ENCODE measurements at regions not wholly inside any gene's neighbourhood (a gene's known extent, or its start where the extent isn't known, plus 50 kb on each side); places are given as distances from the start of the nearest gene placed in this dataset.

DNA sequence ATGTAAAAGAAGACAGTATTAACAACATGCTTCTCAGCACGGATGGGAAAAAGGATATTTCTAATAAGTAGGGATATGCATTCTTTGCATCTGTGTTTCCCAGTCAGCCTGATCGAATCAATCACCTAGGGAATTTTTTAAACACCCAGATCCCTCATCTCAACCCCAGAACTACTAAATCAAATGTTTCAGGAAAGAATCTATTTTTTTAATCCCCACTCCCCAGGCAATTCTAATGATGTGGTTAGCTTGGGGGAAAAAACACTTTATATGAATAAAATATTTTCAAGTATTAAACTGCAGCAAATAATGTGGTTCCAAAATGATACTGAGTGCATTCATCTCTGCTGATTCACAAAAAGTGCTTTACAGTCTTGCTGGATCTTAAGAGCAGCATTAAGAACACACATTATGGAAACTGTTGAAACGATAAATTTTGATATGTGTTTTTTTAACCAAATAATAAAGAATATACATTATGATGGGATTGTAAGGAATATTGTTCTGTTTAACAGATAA is 68.7 kb upstream of the GUCY1A1 start:
- Histone ChIP-seq H3K36me3 (no peaks in the 10 kb centered on the region), H2AFZ (replicated peaks) (no peak overlapping the region), H3K79me2 (ENCODE audit: low read depth) (no peaks in the 10 kb centered on the region), H3K4me2 (no peak overlapping the region), H3F3A (ENCODE audit: low read depth) (no peaks in the 10 kb centered on the region), H3K4me3 (no peak overlapping the region), H3K9ac (no peak overlapping the region), H3K4me1 (peaks cover 11% of the 10 kb centered on the region), H3K27me3 (no peaks in the 10 kb centered on the region), H3K9me3 (ENCODE audit: low read depth) (no peaks in the 10 kb centered on the region), H4K20me1 (ENCODE audit: low read depth) (no peaks in the 10 kb centered on the region), H3K27ac (no peak overlapping the region)
- H3K27ac Mint-ChIP-seq = no peak overlapping the region
- no peak overlapping the region for H3K4me3 Mint-ChIP-seq
- no peaks in the 10 kb centered on the region for H3K36me3 Mint-ChIP-seq
- peaks cover 13% of the 10 kb centered on the region for H3K4me1 Mint-ChIP-seq
- TF ChIP-seq EZH2phosphoT487 (IDR thresholded peaks at IDR 0.05) (no peak), EZH2 (IDR thresholded peaks at IDR 0.05) (no peak)
- TF ChIP-seq, protein P1, sequence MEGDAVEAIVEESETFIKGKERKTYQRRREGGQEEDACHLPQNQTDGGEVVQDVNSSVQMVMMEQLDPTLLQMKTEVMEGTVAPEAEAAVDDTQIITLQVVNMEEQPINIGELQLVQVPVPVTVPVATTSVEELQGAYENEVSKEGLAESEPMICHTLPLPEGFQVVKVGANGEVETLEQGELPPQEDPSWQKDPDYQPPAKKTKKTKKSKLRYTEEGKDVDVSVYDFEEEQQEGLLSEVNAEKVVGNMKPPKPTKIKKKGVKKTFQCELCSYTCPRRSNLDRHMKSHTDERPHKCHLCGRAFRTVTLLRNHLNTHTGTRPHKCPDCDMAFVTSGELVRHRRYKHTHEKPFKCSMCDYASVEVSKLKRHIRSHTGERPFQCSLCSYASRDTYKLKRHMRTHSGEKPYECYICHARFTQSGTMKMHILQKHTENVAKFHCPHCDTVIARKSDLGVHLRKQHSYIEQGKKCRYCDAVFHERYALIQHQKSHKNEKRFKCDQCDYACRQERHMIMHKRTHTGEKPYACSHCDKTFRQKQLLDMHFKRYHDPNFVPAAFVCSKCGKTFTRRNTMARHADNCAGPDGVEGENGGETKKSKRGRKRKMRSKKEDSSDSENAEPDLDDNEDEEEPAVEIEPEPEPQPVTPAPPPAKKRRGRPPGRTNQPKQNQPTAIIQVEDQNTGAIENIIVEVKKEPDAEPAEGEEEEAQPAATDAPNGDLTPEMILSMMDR (IDR thresholded peaks at IDR 0.05) = no peak
- no peaks in the 10 kb centered on the region for H3K9me3 Mint-ChIP-seq
- H3K27me3 Mint-ChIP-seq (ENCODE audit: insufficient read depth, low read depth) = peaks cover 2% of the 10 kb centered on the region
- DNase-seq (ENCODE audit: low spot score) = no peak

DNA sequence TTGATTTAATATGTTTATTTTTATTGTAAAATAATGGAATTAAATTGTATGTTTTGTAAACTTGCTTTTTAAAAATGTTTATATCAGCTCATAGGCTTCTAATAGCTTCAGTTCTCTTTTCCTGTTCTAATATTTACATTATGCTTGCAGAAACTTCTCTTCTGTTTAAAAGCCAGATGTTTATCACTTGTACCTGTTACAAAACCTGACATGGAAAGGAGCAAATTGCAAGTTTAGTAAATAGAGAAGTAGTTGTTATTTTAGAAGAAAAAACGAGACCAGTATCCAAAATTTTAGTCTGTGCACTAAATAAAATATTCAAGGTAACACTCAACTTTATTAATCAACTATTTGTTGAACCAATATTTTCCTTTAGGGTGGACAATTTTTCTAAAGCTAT is 69.4 kb upstream of the GUCY1A1 start:
- no peaks in the 10 kb centered on the region for H3K36me3 Mint-ChIP-seq
- Histone ChIP-seq H3K36me3 (no peaks in the 10 kb centered on the region), H4K20me1 (ENCODE audit: low read depth) (no peaks in the 10 kb centered on the region), H3K9ac (no peak overlapping the region), H3K9me3 (ENCODE audit: low read depth) (no peaks in the 10 kb centered on the region), H3K27me3 (no peaks in the 10 kb centered on the region), H3F3A (ENCODE audit: low read depth) (no peaks in the 10 kb centered on the region), H2AFZ (replicated peaks) (no peak overlapping the region), H3K4me3 (no peak overlapping the region), H3K79me2 (ENCODE audit: low read depth) (no peaks in the 10 kb centered on the region), H3K27ac (no peak overlapping the region), H3K4me2 (no peak overlapping the region), H3K4me1 (peaks cover 14% of the 10 kb centered on the region)
- peaks cover 2% of the 10 kb centered on the region for H3K27me3 Mint-ChIP-seq (ENCODE audit: insufficient read depth, low read depth)
- no peak overlapping the region for H3K4me3 Mint-ChIP-seq
- TF ChIP-seq EZH2 (IDR thresholded peaks at IDR 0.05) = no peak
- TF ChIP-seq, protein P1 (IDR thresholded peaks at IDR 0.05) = no peak
- TF ChIP-seq EZH2phosphoT487 (IDR thresholded peaks at IDR 0.05) = no peak
- no peaks in the 10 kb centered on the region for H3K9me3 Mint-ChIP-seq
- DNase-seq (ENCODE audit: low spot score) = no peak
- H3K4me1 Mint-ChIP-seq = peaks cover 20% of the 10 kb centered on the region
- H3K27ac Mint-ChIP-seq = no peak overlapping the region

DNA sequence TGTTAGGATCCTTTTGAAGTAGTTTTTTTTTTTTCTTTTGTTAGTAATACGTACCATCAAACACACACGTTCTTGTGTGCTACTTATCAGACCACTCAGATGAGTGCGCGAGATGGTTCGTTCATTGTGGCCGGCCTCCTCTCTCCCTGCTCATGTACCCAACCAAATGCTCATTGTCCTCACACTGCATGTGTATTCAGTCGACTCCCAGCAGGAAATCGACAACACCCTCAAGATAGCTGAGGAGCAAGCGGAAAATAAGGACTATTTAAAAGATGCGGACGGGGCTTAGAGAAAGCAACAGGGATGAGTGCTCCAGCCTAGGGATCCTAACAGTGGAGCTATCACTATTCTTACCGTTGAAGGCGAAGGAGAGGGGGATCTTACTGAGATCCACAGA is 72.9 kb upstream of the GUCY1A1 start:
- H3K36me3 Mint-ChIP-seq = no peaks in the 10 kb centered on the region
- no peak for TF ChIP-seq EZH2 (IDR thresholded peaks at IDR 0.05)
- TF ChIP-seq, protein P1 (IDR thresholded peaks at IDR 0.05) = no peak
- TF ChIP-seq EZH2phosphoT487 (IDR thresholded peaks at IDR 0.05) = no peak
- H3K9me3 ChIP-seq (ENCODE audit: low read depth) = no peaks in the 10 kb centered on the region
- H3K4me3 Mint-ChIP-seq = no peak overlapping the region
- H3K27me3 ChIP-seq = no peaks in the 10 kb centered on the region
- H4K20me1 ChIP-seq (ENCODE audit: low read depth) = no peaks in the 10 kb centered on the region
- H3K79me2 ChIP-seq (ENCODE audit: low read depth) = no peaks in the 10 kb centered on the region
- no peak overlapping the region for H3K4me2 ChIP-seq
- no peaks in the 10 kb centered on the region for H3K9me3 Mint-ChIP-seq
- H3K27me3 Mint-ChIP-seq (ENCODE audit: insufficient read depth, low read depth) = peaks cover 2% of the 10 kb centered on the region
- no peak overlapping the region for H3K4me3 ChIP-seq
- H3K4me1 Mint-ChIP-seq = peaks cover 23% of the 10 kb centered on the region
- no peak overlapping the region for H3K27ac ChIP-seq
- H2AFZ ChIP-seq (replicated peaks) = peak overlapping the region; percentile 68
- no peaks in the 10 kb centered on the region for H3F3A ChIP-seq (ENCODE audit: low read depth)
- peak; percentile 13 for DNase-seq (ENCODE audit: low spot score)
- H3K36me3 ChIP-seq = no peaks in the 10 kb centered on the region
- H3K9ac ChIP-seq = no peak overlapping the region
- peaks cover 14% of the 10 kb centered on the region for H3K4me1 ChIP-seq
- H3K27ac Mint-ChIP-seq = peak overlapping the region; percentile 72

Measured in neural progenitor cell (in vitro differentiated cells).